ENCODE measurements at regions not wholly inside any gene's neighbourhood (a gene's known extent, or its start where the extent isn't known, plus 50 kb on each side); places are given as distances from the start of the nearest gene placed in this dataset.

GRCh38 chr1:95614197-95614596 lies 380.2 kb downstream of the RWDD3 start:
- H3K27ac ChIP-seq: no peak overlapping the region
- WGBS, 2 donors (ENCODE audit: low coverage in 1 of 2): 81 to 100% methylated on average over 2 to 5 of the region's 5 CpGs
- no peaks in the 10 kb centered on the region for H3K27me3 ChIP-seq
- in situ Hi-C loops (cut with MboI; ENCODE audit: low pct_ligation_motif_present in 1 of 4, low pct_unique_long_range_greater_than_20kb in 1 of 4, low sequenced_read_pairs in 3 of 4) (no loop called here), intact Hi-C loops (cut with DNase I; ENCODE audit: low total_unique reads) (no loop called here)
- no peaks in the 10 kb centered on the region for H3K36me3 ChIP-seq
- TF ChIP-seq POLR2AphosphoS5 (IDR thresholded peaks at IDR 0.05): no peak
- no peak for TF ChIP-seq POLR2A (IDR thresholded peaks at IDR 0.05)
- no peak for TF ChIP-seq CTCF (IDR thresholded peaks at IDR 0.05)
- no peak for TF ChIP-seq EP300 (IDR thresholded peaks at IDR 0.05; ENCODE audit: low read depth)
- DNase-seq: no peak
- H3K9me3 ChIP-seq: no peaks in the 10 kb centered on the region
- no peaks in the 10 kb centered on the region for H3K4me1 ChIP-seq
- no peak overlapping the region for H3K4me3 ChIP-seq

GRCh38 chr1:95615421-95615820 lies 381.4 kb downstream of the RWDD3 start:
- no peak for DNase-seq
- Histone ChIP-seq H3K4me1 (no peaks in the 10 kb centered on the region), H3K4me3 (no peak overlapping the region), H3K27me3 (no peaks in the 10 kb centered on the region), H3K27ac (no peak overlapping the region), H3K9me3 (no peaks in the 10 kb centered on the region), H3K36me3 (no peaks in the 10 kb centered on the region)
- 65 to 83% methylated on average over 3 of the region's 3 CpGs for WGBS, 2 donors (ENCODE audit: low coverage in 1 of 2)
- TF ChIP-seq POLR2AphosphoS5 (IDR thresholded peaks at IDR 0.05): no peak
- TF ChIP-seq CTCF (IDR thresholded peaks at IDR 0.05): no peak
- TF ChIP-seq EP300 (IDR thresholded peaks at IDR 0.05; ENCODE audit: low read depth): no peak
- no peak for TF ChIP-seq POLR2A (IDR thresholded peaks at IDR 0.05)
- in situ Hi-C loops (cut with MboI; ENCODE audit: low pct_ligation_motif_present in 1 of 4, low pct_unique_long_range_greater_than_20kb in 1 of 4, low sequenced_read_pairs in 3 of 4): no loop called here
- intact Hi-C loops (cut with DNase I; ENCODE audit: low total_unique reads): no loop called here

GRCh38 chr1:95620076-95620475 lies 386.1 kb downstream of the RWDD3 start:
- Histone ChIP-seq H3K27me3 (no peaks in the 10 kb centered on the region), H3K4me1 (no peaks in the 10 kb centered on the region), H3K36me3 (no peaks in the 10 kb centered on the region), H3K27ac (no peak overlapping the region), H3K9me3 (no peaks in the 10 kb centered on the region), H3K4me3 (no peak overlapping the region)
- no peak for TF ChIP-seq POLR2A (IDR thresholded peaks at IDR 0.05)
- no peak for TF ChIP-seq POLR2AphosphoS5 (IDR thresholded peaks at IDR 0.05)
- intact Hi-C loops (cut with DNase I; ENCODE audit: low total_unique reads) (no loop called here), in situ Hi-C loops (cut with MboI; ENCODE audit: low pct_ligation_motif_present in 1 of 4, low pct_unique_long_range_greater_than_20kb in 1 of 4, low sequenced_read_pairs in 3 of 4) (no loop called here)
- WGBS, 2 donors (ENCODE audit: low coverage in 1 of 2): 90% methylated on average over 5 of the region's 5 CpGs
- DNase-seq: no peak

- intact Hi-C loops (cut with DNase I; ENCODE audit: low total_unique reads) (no loop called here), in situ Hi-C loops (cut with MboI; ENCODE audit: low pct_ligation_motif_present in 1 of 4, low pct_unique_long_range_greater_than_20kb in 1 of 4, low sequenced_read_pairs in 3 of 4) (no loop called here)
- TF ChIP-seq POLR2AphosphoS5 (IDR thresholded peaks at IDR 0.05): no peak
- TF ChIP-seq POLR2A (IDR thresholded peaks at IDR 0.05): no peak
- no peak for TF ChIP-seq EP300 (IDR thresholded peaks at IDR 0.05; ENCODE audit: low read depth)
- TF ChIP-seq CTCF (IDR thresholded peaks at IDR 0.05): no peak
- no peak overlapping the region for H3K27ac ChIP-seq
- DNase-seq: no peak
- WGBS, 2 donors (ENCODE audit: low coverage in 1 of 2): 66 to 90% methylated on average over 2 to 5 of the region's 5 CpGs
- H3K27me3 ChIP-seq: no peaks in the 10 kb centered on the region
- H3K4me1 ChIP-seq: no peaks in the 10 kb centered on the region
- H3K36me3 ChIP-seq: no peaks in the 10 kb centered on the region
- H3K9me3 ChIP-seq: no peaks in the 10 kb centered on the region
- H3K4me3 ChIP-seq: no peak overlapping the region
These were observed 388.6 kb downstream of the RWDD3 start for GRCh38 chr1:95622609-95623008.

GRCh38 chr1:95625224-95625623 lies 391.2 kb downstream of the RWDD3 start:
- WGBS, 2 donors (ENCODE audit: low coverage in 1 of 2): 82% methylated on average over 1 of the region's 1 CpG; no CpG with 5 or more reads in 1 of the 2 donors

More at GRCh38 chr1:95625224-95625623, 391.2 kb downstream of the RWDD3 start:
- in situ Hi-C loops (cut with MboI; ENCODE audit: low pct_ligation_motif_present in 1 of 4, low pct_unique_long_range_greater_than_20kb in 1 of 4, low sequenced_read_pairs in 3 of 4): no loop called here
- TF ChIP-seq EP300 (IDR thresholded peaks at IDR 0.05; ENCODE audit: low read depth) (no peak), POLR2AphosphoS5 (IDR thresholded peaks at IDR 0.05) (no peak)
- intact Hi-C loops (cut with DNase I; ENCODE audit: low total_unique reads): no loop called here
- DNase-seq: no peak
- H3K9me3 ChIP-seq: no peaks in the 10 kb centered on the region
- H3K27me3 ChIP-seq: no peaks in the 10 kb centered on the region
- no peaks in the 10 kb centered on the region for H3K4me1 ChIP-seq
- no peak overlapping the region for H3K4me3 ChIP-seq
- no peaks in the 10 kb centered on the region for H3K36me3 ChIP-seq
- no peak overlapping the region for H3K27ac ChIP-seq
